Liver (tissue), 8 donors: ENCODE measurements at regions not wholly inside any gene's neighbourhood (a gene's known extent, or its start where the extent isn't known, plus 50 kb on each side); places are given as distances from the start of the nearest gene placed in this dataset.

Source experiments
- DNase-seq: peaks from one replicate; pipeline ENCODE4 v3.0.0-alpha.2; 2017; ENCODE audit warnings: low spot score
- H3K27ac ChIP-seq, 2 donors: one replicate each; pipeline ENCODE4 v1.7.0; 2013; ENCODE audit warnings: inconsistent platforms in 2 of 2, low read length in 2 of 2, control low read depth in 1 of 2, low read depth in 1 of 2, mild to moderate bottlenecking in 1 of 2
- H3K27me3 ChIP-seq, 4 donors: one replicate each; pipeline versions ENCODE4 v1.6.1 to v1.7.0; 2013; ENCODE audit warnings: low read length in 3 of 4, inconsistent platforms in 1 of 4, mild to moderate bottlenecking in 1 of 4, moderate library complexity in 1 of 4; ENCODE audit not compliant: control insufficient read depth in 4 of 4, insufficient read depth in 4 of 4
- H3K36me3 ChIP-seq, 4 donors: one replicate each; pipeline versions ENCODE4 v1.6.1 to v1.7.0; 2013; ENCODE audit warnings: low read length in 3 of 4, mild to moderate bottlenecking in 3 of 4, low read depth in 1 of 4, moderate library complexity in 1 of 4; ENCODE audit not compliant: control insufficient read depth in 4 of 4, insufficient read depth in 3 of 4
- H3K4me1 ChIP-seq, 4 donors: one replicate each; pipeline versions ENCODE4 v1.6.1 to v1.7.0; 2013; ENCODE audit warnings: low read length in 3 of 4, mild to moderate bottlenecking in 3 of 4, moderate library complexity in 1 of 4; ENCODE audit not compliant: control insufficient read depth in 4 of 4, insufficient read depth in 4 of 4
- H3K4me3 ChIP-seq, 3 donors: one replicate each; pipeline versions ENCODE4 v1.6.1 to v1.7.0; 2013; ENCODE audit warnings: low read length in 3 of 3, control low read depth in 1 of 3, low read depth in 1 of 3, mild to moderate bottlenecking in 1 of 3
- H3K9ac ChIP-seq, 2 donors: one replicate each; pipeline ENCODE4 v1.7.0; 2013; ENCODE audit warnings: low read length in 2 of 2, mild to moderate bottlenecking in 2 of 2, moderate library complexity in 2 of 2, control low read depth in 1 of 2, low read depth in 1 of 2
- H3K9me3 ChIP-seq, 4 donors: one replicate each; pipeline versions ENCODE4 v1.6.1 to v1.7.0; 2013; ENCODE audit warnings: low read length in 3 of 4; ENCODE audit not compliant: control insufficient read depth in 4 of 4
- CTCF ChIP-seq: fragments of 150-350 bp; IDR thresholded peaks from 2 replicates; pipeline ENCODE4 v1.5.1; 2017; ENCODE audit warnings: improper control_type of control experiment, low read depth, low read length; ENCODE audit not compliant: missing input control
- EGR1 ChIP-seq, 2 donors: IDR thresholded peaks; 2 replicates each; pipeline ENCODE4 v1.6.1; 2016 to 2018; ENCODE audit warnings: antibody characterized with exemption in 2 of 2, low read depth in 2 of 2
- FOXA1 ChIP-seq: IDR thresholded peaks from 2 replicates; pipeline ENCODE4 v1.6.1; 2016; ENCODE audit warnings: antibody characterized with exemption
- FOXA2 ChIP-seq: IDR thresholded peaks from 2 replicates; pipeline ENCODE4 v1.6.1; 2016; ENCODE audit warnings: antibody characterized with exemption
- GABPA ChIP-seq, 2 donors: IDR thresholded peaks in 1 of 2; conservative IDR thresholded peaks in 1 of 2; 2 replicates each; pipeline ENCODE4 v1.6.1; 2016; ENCODE audit warnings: antibody characterized with exemption in 2 of 2, mild to moderate bottlenecking in 1 of 2, moderate library complexity in 1 of 2
- HNF4A ChIP-seq, 2 donors: conservative IDR thresholded peaks; 2 replicates each; pipeline ENCODE4 v1.6.1; 2016; ENCODE audit warnings: antibody characterized with exemption in 2 of 2, mild to moderate bottlenecking in 2 of 2
- HNF4G ChIP-seq: IDR thresholded peaks from 2 replicates; pipeline ENCODE4 v1.6.1; 2016; ENCODE audit warnings: antibody characterized with exemption
- JUND ChIP-seq, 2 donors: IDR thresholded peaks; 2 replicates each; pipeline ENCODE4 v1.6.1; 2016; ENCODE audit warnings: antibody characterized with exemption in 2 of 2
- MAX ChIP-seq: IDR thresholded peaks from 2 replicates; pipeline ENCODE4 v1.6.1; 2016; ENCODE audit warnings: antibody characterized with exemption
- NR2F2 ChIP-seq: IDR thresholded peaks from 2 replicates; pipeline ENCODE4 v1.6.1; 2016; ENCODE audit warnings: antibody characterized with exemption
- RAD21 ChIP-seq, 2 donors: IDR thresholded peaks; 2 replicates each; pipeline ENCODE4 v1.6.1; 2016; ENCODE audit warnings: antibody characterized with exemption in 2 of 2, mild to moderate bottlenecking in 2 of 2
- REST ChIP-seq: IDR thresholded peaks from 2 replicates; pipeline ENCODE4 v1.6.1; 2016; ENCODE audit warnings: antibody characterized with exemption, mild to moderate bottlenecking
- RXRA ChIP-seq, 2 donors: IDR thresholded peaks; 2 replicates each; pipeline ENCODE4 v1.6.1; 2017 to 2018; ENCODE audit warnings: antibody characterized with exemption in 2 of 2, mild to moderate bottlenecking in 1 of 2
- SP1 ChIP-seq: IDR thresholded peaks from 2 replicates; pipeline ENCODE4 v1.6.1; 2018; ENCODE audit warnings: antibody characterized with exemption, mild to moderate bottlenecking
- TAF1 ChIP-seq: conservative IDR thresholded peaks from 2 replicates; pipeline ENCODE4 v1.6.1; 2016; ENCODE audit warnings: antibody characterized with exemption, mild to moderate bottlenecking
- YY1 ChIP-seq: IDR thresholded peaks from 2 replicates; pipeline ENCODE4 v1.6.1; 2016; ENCODE audit warnings: antibody characterized with exemption, mild to moderate bottlenecking
- WGBS: extraction: QIAGEN DNeasy Blood & Tissue Kit; methylation state at CpG from one replicate; pipeline ENCODE4 v1.1.7; 2013; 5-methylcytosine and 5-hydroxymethylcytosine counted together
- TF ChIP-seq, protein P1 (sequence below): IDR thresholded peaks from 2 replicates; pipeline ENCODE4 v1.6.1; 2016; ENCODE audit warnings: antibody characterized with exemption
- TF ChIP-seq, protein P2 (sequence below): IDR thresholded peaks from 2 replicates; pipeline ENCODE4 v1.6.1; 2016; ENCODE audit warnings: antibody characterized with exemption
- donor health status: healthy.
- donor health status: healthy.
- donor health status: healthy.
- donor health status: healthy.
- donor health status: healthy.

GRCh38 chr5:45799388-45799787 lies 103.2 kb upstream of the HCN1 start:
- Histone ChIP-seq H3K9me3 (peaks cover 0 to 12% (median 3%) of the 10 kb centered on the region in 4 donors), H3K9ac (no peak overlapping the region), H3K27me3 (no peaks in the 10 kb centered on the region), H3K27ac (no peak overlapping the region), H3K4me3 (no peak overlapping the region), H3K36me3 (no peaks in the 10 kb centered on the region), H3K4me1 (no peaks in the 10 kb centered on the region)
- 70% methylated on average over 1 of the region's 1 CpG for whole genome bisulfite sequencing
- no peak for DNase-seq
- TF ChIP-seq TAF1 = no peak
- TF ChIP-seq RAD21 (IDR thresholded peaks at IDR 0.05) = no peak
- TF ChIP-seq MAX = no peak
- TF ChIP-seq FOXA1 = no peak
- TF ChIP-seq REST = no peak
- no peak for TF ChIP-seq YY1
- TF ChIP-seq RXRA (IDR thresholded peaks at IDR 0.05) = no peak
- TF ChIP-seq HNF4G = no peak
- TF ChIP-seq, protein P1, sequence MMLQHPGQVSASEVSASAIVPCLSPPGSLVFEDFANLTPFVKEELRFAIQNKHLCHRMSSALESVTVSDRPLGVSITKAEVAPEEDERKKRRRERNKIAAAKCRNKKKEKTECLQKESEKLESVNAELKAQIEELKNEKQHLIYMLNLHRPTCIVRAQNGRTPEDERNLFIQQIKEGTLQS = no peak
- no peak for TF ChIP-seq SP1
- TF ChIP-seq HNF4A (conservative IDR thresholded peaks at IDR 0.05) = no peak
- TF ChIP-seq NR2F2 = no peak
- TF ChIP-seq JUND (IDR thresholded peaks at IDR 0.05) = no peak

- H3K4me3 ChIP-seq = no peak overlapping the region
- no peaks in the 10 kb centered on the region for H3K36me3 ChIP-seq
- H3K4me1 ChIP-seq = no peaks in the 10 kb centered on the region
- H3K9ac ChIP-seq = no peak overlapping the region
- H3K27ac ChIP-seq = no peak overlapping the region
- H3K27me3 ChIP-seq = no peaks in the 10 kb centered on the region
- TF ChIP-seq TAF1 (no peak), EGR1 (IDR thresholded peaks at IDR 0.05; ENCODE audit: low read depth in 2 of 2) (no peak), FOXA1 (no peak), CTCF (no peak), SP1 (no peak), GABPA (IDR thresholded peaks at IDR 0.05 in 1 of 2, conservative IDR thresholded peaks at IDR 0.05 in 1 of 2) (no peak), FOXA2 (no peak), HNF4G (no peak), REST (no peak), JUND (IDR thresholded peaks at IDR 0.05) (no peak), MAX (no peak), RAD21 (IDR thresholded peaks at IDR 0.05) (no peak), RXRA (IDR thresholded peaks at IDR 0.05) (no peak)
- TF ChIP-seq, protein P2, sequence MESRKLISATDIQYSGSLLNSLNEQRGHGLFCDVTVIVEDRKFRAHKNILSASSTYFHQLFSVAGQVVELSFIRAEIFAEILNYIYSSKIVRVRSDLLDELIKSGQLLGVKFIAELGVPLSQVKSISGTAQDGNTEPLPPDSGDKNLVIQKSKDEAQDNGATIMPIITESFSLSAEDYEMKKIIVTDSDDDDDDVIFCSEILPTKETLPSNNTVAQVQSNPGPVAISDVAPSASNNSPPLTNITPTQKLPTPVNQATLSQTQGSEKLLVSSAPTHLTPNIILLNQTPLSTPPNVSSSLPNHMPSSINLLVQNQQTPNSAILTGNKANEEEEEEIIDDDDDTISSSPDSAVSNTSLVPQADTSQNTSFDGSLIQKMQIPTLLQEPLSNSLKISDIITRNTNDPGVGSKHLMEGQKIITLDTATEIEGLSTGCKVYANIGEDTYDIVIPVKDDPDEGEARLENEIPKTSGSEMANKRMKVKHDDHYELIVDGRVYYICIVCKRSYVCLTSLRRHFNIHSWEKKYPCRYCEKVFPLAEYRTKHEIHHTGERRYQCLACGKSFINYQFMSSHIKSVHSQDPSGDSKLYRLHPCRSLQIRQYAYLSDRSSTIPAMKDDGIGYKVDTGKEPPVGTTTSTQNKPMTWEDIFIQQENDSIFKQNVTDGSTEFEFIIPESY = no peak
- DNase-seq = no peak
- 50% methylated on average over 1 of the region's 1 CpG for WGBS
- H3K9me3 ChIP-seq = peaks cover 0 to 12% (median 3%) of the 10 kb centered on the region in 4 donors
Observed at GRCh38 chr5:45796959-45797553, 100.9 kb upstream of the HCN1 start.
